ENCODE measurements at regions not wholly inside any gene's neighbourhood (a gene's known extent, or its start where the extent isn't known, plus 50 kb on each side); places are given as distances from the start of the nearest gene placed in this dataset.

DNA sequence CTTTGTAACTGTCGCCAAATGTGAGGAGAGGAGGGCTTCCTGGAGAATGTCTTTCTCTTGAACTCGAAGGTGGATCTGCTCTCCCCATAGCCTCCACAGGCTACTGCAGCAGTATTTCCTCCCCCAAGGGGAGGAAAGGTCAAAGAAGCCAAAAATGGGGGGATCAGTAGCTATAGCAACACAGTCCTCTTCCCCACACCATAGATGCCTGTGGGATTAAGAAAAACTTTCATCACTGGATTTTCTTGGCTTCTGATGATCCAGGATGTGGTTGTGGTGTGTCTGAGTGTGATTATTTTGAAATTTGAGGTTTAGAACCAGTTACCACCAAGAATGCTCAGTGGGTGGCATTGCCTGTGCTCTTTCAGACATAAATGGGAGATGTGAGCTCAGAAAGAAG, 140.1 kb upstream of the SPACA1 start:
- Mint-ChIP-seq H3K4me3 (no peak overlapping the region), H3K9me3 (no peaks in the 10 kb centered on the region), H3K4me1 (peaks cover 64% of the 10 kb centered on the region), H3K27me3 (ENCODE audit: low read depth) (no peaks in the 10 kb centered on the region), H3K36me3 (ENCODE audit: low read depth) (no peaks in the 10 kb centered on the region), H3K27ac (peak overlapping the region in 1 of 3 experiments; percentile 58)
- TF ChIP-seq, protein P1, sequence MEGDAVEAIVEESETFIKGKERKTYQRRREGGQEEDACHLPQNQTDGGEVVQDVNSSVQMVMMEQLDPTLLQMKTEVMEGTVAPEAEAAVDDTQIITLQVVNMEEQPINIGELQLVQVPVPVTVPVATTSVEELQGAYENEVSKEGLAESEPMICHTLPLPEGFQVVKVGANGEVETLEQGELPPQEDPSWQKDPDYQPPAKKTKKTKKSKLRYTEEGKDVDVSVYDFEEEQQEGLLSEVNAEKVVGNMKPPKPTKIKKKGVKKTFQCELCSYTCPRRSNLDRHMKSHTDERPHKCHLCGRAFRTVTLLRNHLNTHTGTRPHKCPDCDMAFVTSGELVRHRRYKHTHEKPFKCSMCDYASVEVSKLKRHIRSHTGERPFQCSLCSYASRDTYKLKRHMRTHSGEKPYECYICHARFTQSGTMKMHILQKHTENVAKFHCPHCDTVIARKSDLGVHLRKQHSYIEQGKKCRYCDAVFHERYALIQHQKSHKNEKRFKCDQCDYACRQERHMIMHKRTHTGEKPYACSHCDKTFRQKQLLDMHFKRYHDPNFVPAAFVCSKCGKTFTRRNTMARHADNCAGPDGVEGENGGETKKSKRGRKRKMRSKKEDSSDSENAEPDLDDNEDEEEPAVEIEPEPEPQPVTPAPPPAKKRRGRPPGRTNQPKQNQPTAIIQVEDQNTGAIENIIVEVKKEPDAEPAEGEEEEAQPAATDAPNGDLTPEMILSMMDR (IDR thresholded peaks at IDR 0.05; ENCODE audit: unreplicated experiment in 3 of 3): no peak

DNA sequence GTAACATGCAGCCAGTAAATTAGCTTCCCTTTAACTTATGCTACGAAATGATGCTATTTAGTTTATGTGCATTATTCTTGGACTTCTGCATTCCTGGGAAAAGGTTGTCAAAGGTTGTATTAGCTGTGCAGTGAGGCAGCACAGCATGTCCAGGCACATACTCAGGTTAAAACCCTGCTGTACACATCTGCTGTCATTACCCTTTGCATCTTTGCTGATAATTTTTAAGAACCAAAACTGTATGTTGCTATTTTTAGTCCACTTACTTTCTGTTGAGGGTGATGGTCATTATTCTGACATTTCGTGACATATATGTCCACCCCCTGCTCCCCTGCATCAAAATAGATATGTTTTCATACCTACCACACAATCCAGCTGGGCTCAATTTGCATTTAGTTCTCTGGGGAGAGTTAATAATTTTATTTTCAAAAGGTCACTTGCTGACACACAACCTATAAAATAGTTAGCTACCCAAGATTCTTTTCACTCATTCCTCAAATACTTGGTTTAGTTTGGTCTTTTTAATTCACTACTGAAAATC, 142.5 kb upstream of the SPACA1 start:
- Mint-ChIP-seq H3K9me3 (no peaks in the 10 kb centered on the region), H3K4me3 (no peak overlapping the region), H3K27ac (peak overlapping the region; percentile 22 to 74 (median 42)), H3K27me3 (ENCODE audit: low read depth) (peaks cover 5% of the 10 kb centered on the region), H3K36me3 (ENCODE audit: low read depth) (no peaks in the 10 kb centered on the region), H3K4me1 (peaks cover 64% of the 10 kb centered on the region)
- TF ChIP-seq, protein P1 (IDR thresholded peaks at IDR 0.05; ENCODE audit: unreplicated experiment in 3 of 3): no peak

DNA sequence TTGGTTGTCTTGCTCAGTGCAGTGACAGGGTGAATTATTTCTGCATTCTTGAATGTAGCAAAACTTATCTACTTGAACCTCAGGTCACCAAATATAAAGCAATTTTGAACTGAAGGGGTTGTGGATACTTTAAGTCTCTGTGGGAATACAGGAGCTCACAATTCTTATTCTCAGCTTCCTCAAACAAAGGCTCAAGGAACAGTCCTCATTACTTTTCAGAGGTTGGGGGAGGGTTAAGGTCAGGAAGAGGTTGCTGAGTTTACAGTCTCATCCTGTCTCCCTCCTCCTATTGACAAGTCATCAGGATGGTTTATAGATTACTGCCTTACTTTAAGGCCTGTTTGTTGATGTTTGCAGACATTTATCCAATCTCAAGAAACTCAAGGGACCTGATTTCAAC, 143.6 kb upstream of the SPACA1 start:
- Mint-ChIP-seq H3K4me1 (peaks cover 61% of the 10 kb centered on the region), H3K27ac (peak overlapping the region; percentile 27 to 74 (median 68)), H3K27me3 (ENCODE audit: low read depth) (peaks cover 5% of the 10 kb centered on the region), H3K36me3 (ENCODE audit: low read depth) (no peaks in the 10 kb centered on the region), H3K4me3 (no peak overlapping the region), H3K9me3 (no peaks in the 10 kb centered on the region)
- TF ChIP-seq, protein P1 (IDR thresholded peaks at IDR 0.05; ENCODE audit: unreplicated experiment in 3 of 3): no peak

DNA sequence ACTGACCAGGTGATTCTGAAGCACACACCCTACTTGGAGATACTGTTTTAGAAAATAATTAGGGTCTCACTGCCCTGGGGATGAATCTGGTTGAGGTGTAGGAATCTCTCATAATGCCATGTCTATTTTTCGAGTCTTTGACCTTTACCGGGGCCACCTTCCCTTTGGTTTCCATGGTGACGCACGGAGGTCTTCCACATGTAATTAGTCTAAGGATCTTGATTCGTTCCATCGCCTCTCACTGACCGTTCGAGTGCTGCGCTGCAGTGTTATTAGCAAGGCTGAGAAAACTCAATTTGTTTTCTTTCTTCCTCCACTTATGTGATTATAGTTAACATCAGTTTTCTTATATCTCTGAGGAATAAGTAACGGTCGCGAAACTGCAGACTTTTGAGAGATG, 144.3 kb upstream of the SPACA1 start:
- no peaks in the 10 kb centered on the region for H3K9me3 Mint-ChIP-seq
- peaks cover 5% of the 10 kb centered on the region for H3K27me3 Mint-ChIP-seq (ENCODE audit: low read depth)

DNA sequence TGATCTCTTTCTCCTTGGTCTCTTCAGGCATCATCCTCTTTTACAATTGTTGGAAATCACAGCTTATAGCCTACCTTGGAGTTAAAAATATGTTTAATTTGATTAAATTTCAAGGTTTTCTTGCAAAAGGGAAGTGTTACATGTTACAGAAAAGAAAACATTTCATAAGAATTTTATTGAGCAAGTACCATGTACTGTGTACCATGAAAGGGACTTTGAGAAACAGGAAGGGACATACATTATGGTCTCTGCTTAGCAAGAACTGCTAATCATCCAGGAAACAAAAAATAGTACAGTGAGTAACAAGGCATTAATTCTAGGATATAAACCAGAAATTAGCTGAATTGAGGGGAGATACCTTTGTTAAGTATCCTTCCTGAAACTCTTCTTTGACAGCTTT, 145.3 kb upstream of the SPACA1 start:
- Mint-ChIP-seq H3K36me3 (ENCODE audit: low read depth) (no peaks in the 10 kb centered on the region), H3K27me3 (ENCODE audit: low read depth) (peaks cover 5% of the 10 kb centered on the region), H3K9me3 (no peaks in the 10 kb centered on the region), H3K4me3 (no peak overlapping the region), H3K4me1 (peaks cover 60% of the 10 kb centered on the region), H3K27ac (no peak overlapping the region)
- TF ChIP-seq, protein P1 (IDR thresholded peaks at IDR 0.05; ENCODE audit: unreplicated experiment in 3 of 3): no peak

More for the DNA sequence above, 144.3 kb upstream of the SPACA1 start:
- TF ChIP-seq, protein P1 (IDR thresholded peaks at IDR 0.05; ENCODE audit: unreplicated experiment in 3 of 3): no peak
- Mint-ChIP-seq H3K27ac (peak overlapping the region; percentile 27 to 74 (median 70)), H3K4me1 (peaks cover 60% of the 10 kb centered on the region), H3K36me3 (ENCODE audit: low read depth) (no peaks in the 10 kb centered on the region), H3K4me3 (no peak overlapping the region)

DNA sequence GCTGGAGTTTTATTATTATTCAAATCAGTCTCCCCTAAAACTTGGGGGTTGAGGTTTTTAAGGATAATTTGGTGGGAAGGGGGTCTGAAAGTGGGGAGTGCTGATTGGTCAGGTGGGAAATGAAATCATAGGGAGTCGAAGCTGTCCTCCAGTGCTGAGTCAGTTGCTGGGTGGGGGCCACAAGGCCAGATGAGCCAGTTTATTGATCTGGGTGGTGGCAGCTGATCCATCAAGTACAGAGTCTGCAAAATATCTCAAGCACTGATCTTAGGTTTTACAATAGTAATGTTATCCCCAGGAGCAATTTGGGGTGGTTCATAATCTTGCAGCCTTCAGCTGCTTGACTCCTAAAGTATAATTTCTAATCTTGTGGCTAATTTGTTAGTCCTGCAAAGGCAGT, 146.0 kb upstream of the SPACA1 start:
- TF ChIP-seq, protein P1 (IDR thresholded peaks at IDR 0.05; ENCODE audit: unreplicated experiment in 3 of 3): no peak
- Mint-ChIP-seq H3K27ac (peak overlapping the region in 1 of 3 experiments; percentile 28), H3K4me1 (peaks cover 59% of the 10 kb centered on the region), H3K9me3 (no peaks in the 10 kb centered on the region), H3K27me3 (ENCODE audit: low read depth) (peaks cover 5% of the 10 kb centered on the region), H3K4me3 (no peak overlapping the region), H3K36me3 (ENCODE audit: low read depth) (no peaks in the 10 kb centered on the region)
